IPS-20b (cell line): ENCODE measurements at regions not wholly inside any gene's neighbourhood (a gene's known extent, or its start where the extent isn't known, plus 50 kb on each side); places are given as distances from the start of the nearest gene placed in this dataset.
"Not testable (repeated sequence)": the region's sequence is repeated elsewhere in the genome, so short reads cannot be mapped to it uniquely, and the experiment has no call there.

Experiments
- H3K27ac ChIP-seq: one replicate; pipeline ENCODE4 v1.5.1; 2013; ENCODE audit warnings: low read length
- H3K27me3 ChIP-seq: 2 replicates; pipeline ENCODE4 v1.6.1; 2013; ENCODE audit warnings: mild to moderate bottlenecking, low read length, inconsistent platforms; ENCODE audit not compliant: insufficient read depth
- H3K36me3 ChIP-seq: 2 replicates; pipeline ENCODE4 v1.6.1; 2013; ENCODE audit warnings: low read depth, mild to moderate bottlenecking, inconsistent platforms, low read length, moderate library complexity; ENCODE audit not compliant: insufficient read depth
- H3K4me1 ChIP-seq: 2 replicates; pipeline ENCODE4 v1.6.1; 2013; ENCODE audit warnings: mild to moderate bottlenecking, control low read depth, inconsistent platforms, low read length, moderate library complexity; ENCODE audit not compliant: insufficient read depth
- H3K4me3 ChIP-seq: 2 replicates; pipeline ENCODE4 v1.5.1; 2013; ENCODE audit warnings: mild to moderate bottlenecking, low read length, inconsistent platforms
- H3K9ac ChIP-seq: 2 replicates; pipeline ENCODE4 v1.6.1; 2013; ENCODE audit warnings: low read depth, mild to moderate bottlenecking, inconsistent platforms, low read length, moderate library complexity
- H3K9me3 ChIP-seq: 2 replicates; pipeline ENCODE4 v1.6.1; 2013; ENCODE audit warnings: mild to moderate bottlenecking, low read depth, low read length, inconsistent platforms; ENCODE audit not compliant: insufficient read depth

DNA sequence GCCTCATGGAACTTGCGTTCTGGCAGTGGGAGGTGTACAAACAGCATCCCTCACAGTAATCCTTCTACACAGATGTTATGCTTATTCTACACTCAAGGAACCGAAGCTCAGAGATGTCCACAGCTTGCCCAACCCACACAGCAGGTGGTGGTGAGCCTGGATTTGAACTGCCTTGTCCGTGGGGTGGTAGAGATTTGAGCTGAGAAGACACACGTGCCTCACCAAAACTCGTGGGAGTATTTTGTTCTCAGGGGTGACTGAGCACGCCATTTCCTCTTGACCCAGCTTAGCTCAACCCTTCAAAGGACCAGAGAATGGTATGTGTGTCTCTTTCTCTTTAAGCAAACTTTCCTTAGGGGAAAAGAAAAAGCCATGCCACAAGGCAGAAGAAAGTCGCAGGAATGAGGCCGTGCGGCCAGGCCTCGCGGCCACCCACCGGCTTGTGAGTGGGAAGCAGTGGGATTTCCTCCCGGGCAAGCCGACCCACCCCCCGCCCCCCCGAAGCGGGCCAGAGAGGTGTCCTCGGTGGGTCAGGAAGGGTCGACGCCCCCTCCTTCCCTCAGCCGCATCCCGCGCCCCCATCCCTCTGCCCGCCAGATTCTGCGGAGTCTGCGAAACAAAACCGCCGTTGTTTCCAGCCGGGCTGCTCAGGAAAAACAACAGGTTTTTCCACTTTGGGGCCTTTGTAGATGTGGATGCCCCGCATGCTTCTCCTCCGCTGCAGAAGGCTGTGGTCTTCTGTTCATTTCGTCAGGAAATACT, 123.8 kb upstream of the ZNF469 start:
- not testable (repeated sequence) for H3K4me3 ChIP-seq, H3K27me3 ChIP-seq

DNA sequence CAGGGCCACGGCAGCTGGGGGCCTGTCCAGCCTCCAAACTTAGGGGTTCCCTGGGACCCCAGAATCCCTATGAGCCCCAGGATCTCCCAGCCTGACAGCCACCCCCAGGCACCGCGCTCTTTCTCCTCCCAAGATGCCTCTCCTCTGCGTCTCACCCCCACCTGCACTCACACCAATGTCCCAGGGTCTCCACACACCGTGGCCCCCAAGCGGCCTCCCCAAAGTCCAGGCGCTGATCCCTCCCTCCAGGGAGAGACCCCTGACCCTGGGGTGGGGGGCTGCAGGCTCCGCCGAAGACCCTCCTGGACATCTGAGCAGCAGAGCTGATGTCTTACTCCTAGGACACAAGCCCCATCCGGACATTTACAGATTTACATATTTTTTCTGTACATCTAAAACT, 123.2 kb upstream of the ZNF469 start:
- H3K4me1 ChIP-seq = not testable (repeated sequence)

More for the DNA sequence above, 123.8 kb upstream of the ZNF469 start:
- not testable (repeated sequence) for H3K27ac ChIP-seq, H3K4me1 ChIP-seq, H3K9ac ChIP-seq, H3K9me3 ChIP-seq, H3K36me3 ChIP-seq

DNA sequence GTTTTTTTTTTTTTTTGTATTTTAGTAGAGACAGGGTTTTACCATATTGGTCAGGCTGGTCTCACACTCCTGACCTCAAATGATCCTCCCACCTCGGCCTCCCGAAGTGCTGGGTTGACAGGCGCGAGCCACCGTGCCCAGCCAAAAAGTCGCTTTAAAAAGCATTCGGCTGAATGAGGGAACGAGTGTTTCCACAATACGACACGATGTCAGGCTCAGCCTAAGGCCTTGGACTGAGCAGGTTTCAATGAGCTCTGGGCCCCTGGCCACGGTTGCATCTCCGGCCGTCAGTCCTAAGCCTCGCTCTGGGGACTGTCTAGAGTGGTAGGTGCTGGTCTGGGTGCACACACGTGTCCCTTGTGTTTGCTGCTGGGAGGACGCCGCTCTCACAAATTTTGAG, 122.6 kb upstream of the ZNF469 start:
- H3K36me3 ChIP-seq, H3K27ac ChIP-seq, H3K4me3 ChIP-seq, H3K9ac ChIP-seq, H3K4me1 ChIP-seq, H3K27me3 ChIP-seq, H3K9me3 ChIP-seq: not testable (repeated sequence)

More for the DNA sequence above, 123.2 kb upstream of the ZNF469 start:
- not testable (repeated sequence) for H3K27ac ChIP-seq, H3K9ac ChIP-seq, H3K4me3 ChIP-seq, H3K27me3 ChIP-seq, H3K36me3 ChIP-seq, H3K9me3 ChIP-seq

DNA sequence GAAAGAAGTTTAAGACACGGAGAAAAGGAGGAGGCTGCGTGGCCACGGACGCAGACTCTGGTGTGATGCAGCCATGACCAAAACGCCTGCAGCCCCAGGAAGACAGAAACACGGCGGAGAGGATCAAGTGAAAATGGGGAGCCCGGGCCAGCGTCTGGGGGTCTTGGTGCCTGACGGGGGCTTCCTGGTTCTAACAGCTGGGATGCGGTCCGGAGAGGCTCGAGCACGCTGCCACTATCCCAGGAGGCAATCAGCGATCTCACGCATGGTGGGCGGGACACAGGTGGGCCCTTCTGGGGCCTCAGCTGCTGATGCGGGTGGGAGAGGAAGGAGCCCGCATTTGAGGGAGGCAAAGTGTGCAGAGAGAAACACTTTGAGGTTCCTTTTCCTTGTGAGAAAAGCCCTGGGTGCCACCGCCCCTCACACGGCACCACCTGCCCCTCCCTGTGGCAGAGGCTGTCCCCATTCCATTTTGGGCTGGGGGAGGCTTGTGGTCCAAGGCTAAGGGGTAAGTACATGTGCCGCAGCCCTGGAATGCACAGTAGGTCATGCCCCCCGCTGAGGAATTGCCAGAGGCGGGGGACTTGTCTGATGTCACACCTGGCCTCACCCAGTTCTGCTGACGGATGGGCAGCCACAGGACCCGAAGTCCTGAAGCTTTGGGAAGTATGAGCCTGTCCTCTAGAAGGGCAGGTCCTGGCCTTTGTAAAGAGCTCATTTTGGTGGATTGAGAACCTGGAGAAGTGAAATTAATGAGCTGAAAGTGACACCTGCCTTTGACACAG, 121.7 kb upstream of the ZNF469 start:
- not testable (repeated sequence) for H3K4me3 ChIP-seq, H3K36me3 ChIP-seq, H3K9ac ChIP-seq, H3K27ac ChIP-seq, H3K9me3 ChIP-seq, H3K27me3 ChIP-seq, H3K4me1 ChIP-seq

DNA sequence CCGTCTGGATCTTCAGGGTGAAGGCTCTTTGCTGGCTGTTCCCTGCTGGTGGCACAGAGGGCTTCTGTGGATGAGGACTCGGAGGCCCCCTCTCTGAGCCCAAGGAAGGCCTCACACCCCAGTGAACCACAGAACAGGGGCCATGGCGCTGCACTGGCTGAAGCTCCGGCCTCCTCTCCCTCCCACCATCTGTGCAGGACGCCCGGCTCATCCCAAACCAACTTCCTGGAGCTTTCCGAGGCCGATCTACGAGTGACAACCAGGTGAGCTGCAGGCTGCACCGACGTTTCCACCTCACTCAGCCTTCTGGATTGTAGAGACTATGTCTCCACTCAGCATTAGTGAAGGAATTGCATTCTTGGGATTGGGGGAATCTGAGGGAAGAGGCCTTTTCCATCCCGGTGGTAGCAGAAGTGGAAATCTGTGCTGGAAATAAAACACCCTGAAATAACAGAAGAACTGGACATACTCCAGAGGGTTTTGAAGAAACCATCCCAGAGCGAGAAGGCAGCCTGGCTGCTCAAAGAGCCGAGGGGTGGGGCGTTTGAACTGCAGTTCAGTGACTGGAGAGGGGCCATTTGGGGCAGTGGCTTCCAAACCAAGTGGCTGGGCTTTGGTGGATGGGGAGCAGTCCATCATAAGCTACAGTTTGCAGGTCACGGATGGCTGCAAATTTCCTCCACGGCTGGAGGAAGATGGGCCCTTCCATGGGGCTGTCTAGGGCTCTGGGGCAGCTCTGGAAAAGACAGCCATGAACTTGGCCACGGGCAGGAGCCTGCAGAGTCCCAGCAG, 120.7 kb upstream of the ZNF469 start:
- H3K9ac ChIP-seq, H3K27me3 ChIP-seq, H3K4me3 ChIP-seq, H3K27ac ChIP-seq, H3K9me3 ChIP-seq, H3K4me1 ChIP-seq, H3K36me3 ChIP-seq: not testable (repeated sequence)

DNA sequence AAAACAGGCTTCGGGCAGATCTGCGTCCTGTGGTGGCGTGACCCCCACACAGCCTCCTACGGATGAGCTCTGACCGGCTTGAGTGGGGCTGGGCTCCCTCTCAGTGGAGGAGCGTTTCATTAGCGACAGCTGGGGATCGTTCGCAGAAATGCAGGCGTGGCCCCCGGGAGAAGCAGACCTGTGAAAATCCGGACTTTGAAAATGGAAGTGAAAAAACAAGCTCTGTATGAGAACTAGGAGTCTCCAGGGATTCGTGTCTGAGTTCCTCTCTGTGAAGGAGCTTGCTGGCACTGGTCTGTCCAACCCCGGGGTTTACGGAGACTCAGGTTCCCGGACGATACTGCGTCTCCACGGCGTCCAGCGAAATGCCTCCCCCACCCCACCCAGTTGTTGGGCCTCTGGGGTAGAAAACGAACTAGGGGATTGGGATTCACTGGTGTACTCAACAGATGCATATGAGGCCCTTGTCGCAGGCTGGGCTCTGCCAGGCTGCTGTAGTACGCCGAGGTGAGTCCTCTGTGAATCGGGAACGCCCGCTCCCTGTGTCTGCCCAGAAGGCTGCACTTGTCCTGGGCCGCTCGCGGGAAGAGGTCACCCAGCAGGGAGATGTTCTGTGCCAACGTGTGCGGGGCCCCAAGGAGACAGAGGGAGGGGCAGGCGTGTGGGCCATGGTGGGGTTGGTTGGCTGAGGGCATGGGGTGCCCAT, 119.7 kb upstream of the ZNF469 start:
- H3K27ac ChIP-seq, H3K4me1 ChIP-seq, H3K9me3 ChIP-seq, H3K4me3 ChIP-seq, H3K9ac ChIP-seq, H3K36me3 ChIP-seq, H3K27me3 ChIP-seq: not testable (repeated sequence)

DNA sequence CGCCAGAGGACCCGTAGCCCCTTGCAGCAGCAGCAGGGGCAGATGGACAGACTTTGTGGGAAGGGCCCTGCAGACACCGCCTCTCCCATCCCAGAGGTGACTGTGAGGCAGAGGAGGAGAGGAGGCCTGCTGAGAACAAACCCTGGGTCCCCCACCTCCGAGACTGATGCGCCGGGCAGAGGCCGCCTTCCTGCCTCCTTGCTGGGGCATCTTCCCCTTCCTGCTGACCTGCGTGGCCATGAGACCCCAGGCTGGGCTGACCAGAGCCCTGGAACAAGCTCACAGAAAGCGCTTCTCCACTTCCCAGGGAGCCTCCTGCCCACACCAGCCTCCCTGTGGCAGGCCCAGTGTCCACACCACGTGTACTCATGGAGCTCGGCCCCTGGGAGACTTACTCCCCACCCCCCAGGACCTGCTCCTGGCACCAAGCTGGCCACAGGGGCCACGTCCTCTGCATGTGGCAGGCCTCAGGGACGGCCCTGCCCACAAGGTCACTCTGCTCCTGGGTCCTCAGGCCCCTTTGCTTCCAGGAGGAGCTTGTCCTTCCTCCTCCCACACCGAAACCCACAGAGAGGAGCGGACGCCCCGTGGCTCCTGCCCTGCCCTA, 119.0 kb upstream of the ZNF469 start:
- not testable (repeated sequence) for H3K9me3 ChIP-seq, H3K27ac ChIP-seq, H3K9ac ChIP-seq, H3K4me3 ChIP-seq, H3K27me3 ChIP-seq, H3K4me1 ChIP-seq, H3K36me3 ChIP-seq

DNA sequence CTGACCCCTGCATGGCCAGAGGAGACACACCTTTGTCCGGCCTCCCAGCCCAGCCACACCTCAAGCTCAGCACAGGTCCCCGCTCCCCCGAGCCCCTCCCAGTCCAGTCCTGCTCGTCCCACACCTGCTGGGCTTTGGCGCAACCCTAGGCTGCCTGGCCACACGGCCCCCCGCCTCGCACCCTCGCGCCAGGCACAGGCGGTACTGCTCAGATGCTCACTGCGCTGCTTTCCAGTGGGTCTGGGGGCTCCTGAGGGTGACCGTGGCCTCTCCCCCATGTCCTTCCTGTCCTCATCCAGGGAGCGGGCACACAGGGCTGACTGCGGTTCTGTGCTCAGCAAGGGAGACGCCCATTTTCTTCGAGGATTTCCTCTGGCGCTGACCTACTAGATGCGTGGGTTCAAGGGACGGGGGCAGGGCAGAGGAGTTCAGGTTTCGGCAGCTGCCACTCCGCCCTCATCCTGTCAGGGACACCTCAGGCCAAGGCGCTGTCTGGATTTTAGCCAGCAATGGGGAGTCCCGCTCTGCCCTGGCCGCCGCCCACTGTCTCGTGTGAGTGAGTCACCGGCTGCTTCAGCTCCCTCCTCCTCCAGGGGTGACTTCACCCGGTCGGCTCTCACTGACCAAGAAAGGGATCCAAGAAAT, 118.0 kb upstream of the ZNF469 start:
- no peak overlapping the region for H3K4me3 ChIP-seq
- no peaks in the 10 kb centered on the region for H3K27me3 ChIP-seq
- no peaks in the 10 kb centered on the region for H3K36me3 ChIP-seq
- H3K9me3 ChIP-seq = no peaks in the 10 kb centered on the region
- H3K9ac ChIP-seq = no peak overlapping the region
- H3K27ac ChIP-seq = no peak overlapping the region
- H3K4me1 ChIP-seq = no peaks in the 10 kb centered on the region

DNA sequence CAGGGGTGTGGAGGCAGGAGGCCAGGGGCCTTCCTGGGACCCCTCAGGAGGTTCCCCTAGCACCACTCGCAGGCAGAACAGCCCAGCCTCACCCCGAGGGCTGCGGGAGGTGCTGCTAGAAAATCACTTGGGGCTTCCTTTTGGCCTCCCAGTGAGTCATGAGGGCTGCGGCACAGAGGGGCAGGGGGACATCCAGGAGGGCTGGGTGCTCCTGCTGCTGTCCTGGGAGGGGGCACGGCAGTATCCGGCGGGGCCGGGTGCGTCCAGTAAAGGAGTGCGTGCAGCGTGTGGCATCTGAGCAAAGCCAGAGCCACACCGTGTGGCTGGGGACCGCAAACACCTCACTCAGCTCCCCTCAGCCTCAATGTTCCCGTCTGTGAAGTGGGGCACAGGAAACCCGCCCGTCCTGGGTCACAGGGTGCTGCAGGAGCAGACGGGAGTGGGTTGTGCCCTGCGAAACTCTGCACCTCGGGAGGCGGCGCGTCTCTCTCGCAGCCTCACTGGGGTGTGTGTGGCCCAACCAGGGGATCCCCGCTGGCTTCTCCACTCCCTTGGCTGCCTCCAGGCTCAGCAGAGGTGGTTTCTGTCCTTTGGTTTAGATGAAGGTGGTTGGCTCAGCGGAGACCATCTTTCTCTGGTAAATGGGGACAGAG, 117.3 kb upstream of the ZNF469 start:
- not testable (repeated sequence) for H3K36me3 ChIP-seq, H3K9me3 ChIP-seq, H3K27ac ChIP-seq, H3K27me3 ChIP-seq, H3K4me3 ChIP-seq, H3K9ac ChIP-seq, H3K4me1 ChIP-seq

DNA sequence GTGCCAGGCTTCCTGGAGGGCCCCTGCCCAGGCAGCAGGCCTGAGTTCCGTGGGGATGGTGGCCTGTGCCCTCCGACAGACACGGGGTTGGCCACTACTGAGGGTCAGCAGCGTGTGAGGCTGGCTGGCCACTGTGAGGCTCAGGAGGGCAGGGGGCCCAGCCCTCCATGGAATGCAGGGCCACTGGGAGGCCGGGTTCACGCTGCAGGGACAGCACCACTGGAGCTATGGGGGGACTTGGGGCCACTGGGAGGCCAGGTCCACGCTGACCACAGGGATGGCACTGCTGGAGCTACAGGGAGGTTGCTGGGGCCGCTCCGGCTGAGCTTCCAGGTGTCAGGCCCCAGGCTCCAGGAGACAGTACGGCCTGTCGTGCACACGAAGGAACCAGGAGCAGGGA, 116.7 kb upstream of the ZNF469 start:
- H3K9me3 ChIP-seq, H3K27me3 ChIP-seq, H3K4me1 ChIP-seq, H3K27ac ChIP-seq, H3K9ac ChIP-seq, H3K4me3 ChIP-seq, H3K36me3 ChIP-seq: not testable (repeated sequence)
